Endothelial cell of umbilical vein (primary cell): ENCODE measurements at regions not wholly inside any gene's neighbourhood (a gene's known extent, or its start where the extent isn't known, plus 50 kb on each side); places are given as distances from the start of the nearest gene placed in this dataset.

Source experiments
- BruUV-seq: library from RNA; stranded (reverse); fragments of 400-500 nt; replicated peaks from 2 replicates; lab custom pipeline; 2021; lab: Mats Ljungman, UMichigan
- CTCF ChIA-PET: fragments of 300-600, 350-600 bp; sonication (Branson Sonifier 250); formaldehyde crosslinking; loops from one replicate; lab custom pipeline; 2021; ENCODE audit warnings: antibody characterized with exemption, inconsistent platforms; lab: Charles Lee
- POLR2A ChIA-PET: fragments of 300-600, 350-600 bp; sonication (Branson Sonifier 250); formaldehyde crosslinking; loops from one replicate; lab custom pipeline; 2021; ENCODE audit warnings: antibody characterized with exemption, inconsistent platforms; lab: Charles Lee
- DNase-seq: peaks from one replicate; pipeline ENCODE4 v3.0.0-alpha.2; 2011; ENCODE audit warnings: low read depth, low spot score
- FAIRE-seq: peaks from 2 replicates; lab custom pipeline; 2011; peaks lifted over from hg19 to GRCh38; lab: Jason Lieb, UNC
- H2AFZ ChIP-seq: 2 replicates; pipeline ENCODE4 v1.6.0; 2012; ENCODE audit warnings: low read depth, low read length, control low read depth, inconsistent platforms
- H3K27ac ChIP-seq: 2 replicates; pipeline ENCODE4 v1.5.1; 2011; ENCODE audit warnings: low read depth, mild to moderate bottlenecking, control low read depth, low read length, moderate library complexity; ENCODE audit not compliant: insufficient read depth
- H3K27me3 ChIP-seq, 2 experiments: 2 replicates each; pipeline versions ENCODE4 v1.6.0 to v1.6.1; 2011; ENCODE audit warnings: low read length in 2 of 2, mixed read lengths in 1 of 2; ENCODE audit not compliant: control insufficient read depth in 2 of 2, insufficient read depth in 2 of 2
- H3K36me3 ChIP-seq, 2 experiments: 2 replicates in 1 of 2; 3 replicates in 1 of 2; pipeline ENCODE4 v1.5.1; 2011; ENCODE audit warnings: low read length in 2 of 2, mild to moderate bottlenecking in 1 of 2, moderate library complexity in 1 of 2; ENCODE audit not compliant: control insufficient read depth in 2 of 2, insufficient read depth in 2 of 2; ENCODE audit errors: extremely low read depth in 1 of 2
- H3K4me1 ChIP-seq: 3 replicates; pipeline ENCODE4 v1.5.1; 2011; ENCODE audit warnings: mild to moderate bottlenecking, low read length; ENCODE audit not compliant: control insufficient read depth, insufficient read depth; ENCODE audit errors: extremely low read depth
- H3K4me2 ChIP-seq: 2 replicates; pipeline ENCODE4 v1.6.1; 2011; ENCODE audit warnings: low read length, control low read depth, mixed read lengths; ENCODE audit not compliant: insufficient read depth
- H3K4me3 ChIP-seq, 3 experiments: fragments of 200-600 bp in 1 of 3; sonication (generic), shearing (Covaris generic) in 1 of 3; replicated peaks in 1 of 3; 2 replicates each; pipeline ENCODE4 v1.5.1; 2011 to 2016; ENCODE audit warnings: control low read depth in 3 of 3, low read length in 3 of 3, mild to moderate bottlenecking in 2 of 3, inconsistent platforms in 1 of 3, low read depth in 1 of 3, moderate library complexity in 1 of 3; ENCODE audit not compliant: insufficient read depth in 1 of 3
- H3K79me2 ChIP-seq: 2 replicates; pipeline ENCODE4 v1.6.0; 2012; ENCODE audit warnings: low read length, inconsistent platforms; ENCODE audit not compliant: control insufficient read depth, insufficient read depth
- H3K9ac ChIP-seq: replicated peaks from 2 replicates; pipeline ENCODE3; 2011; ENCODE audit warnings: low read length, control low read depth; ENCODE audit not compliant: insufficient read depth; ENCODE audit errors: extremely low read depth
- H3K9me1 ChIP-seq: replicated peaks from 3 replicates; pipeline ENCODE4 v1.6.0; 2011; ENCODE audit warnings: mild to moderate bottlenecking, low read length; ENCODE audit not compliant: control insufficient read depth, insufficient read depth; ENCODE audit errors: extremely low read depth
- H3K9me3 ChIP-seq: replicated peaks from 2 replicates; pipeline ENCODE4 v1.5.1; 2012; ENCODE audit warnings: low read length, inconsistent platforms; ENCODE audit not compliant: control insufficient read depth, insufficient read depth
- H4K20me1 ChIP-seq: replicated peaks from 2 replicates; pipeline ENCODE3; 2011; ENCODE audit warnings: mild to moderate bottlenecking, low read length; ENCODE audit not compliant: control insufficient read depth, insufficient read depth; ENCODE audit errors: extremely low read depth
- CTCF ChIP-seq, 2 donors: IDR thresholded peaks; 1 replicate in 1 of 2; 2 replicates in 1 of 2; pipeline ENCODE4 v1.5.1; 2011; ENCODE audit warnings: low read length in 2 of 2, mild to moderate bottlenecking in 2 of 2, moderate library complexity in 2 of 2, control low read depth in 1 of 2, inconsistent platforms in 1 of 2, low read depth in 1 of 2; ENCODE audit not compliant: insufficient read depth in 1 of 2; ENCODE audit errors: extremely low read depth in 1 of 2
- EZH2 ChIP-seq: IDR thresholded peaks from 2 replicates; pipeline ENCODE4 v1.6.1; 2012; ENCODE audit warnings: borderline replicate concordance, low read depth, mild to moderate bottlenecking, moderate library complexity, low read length, inconsistent platforms; ENCODE audit not compliant: severe bottlenecking
- FOS ChIP-seq: IDR thresholded peaks from 2 replicates; pipeline ENCODE4 v1.6.1; 2011; ENCODE audit warnings: mild to moderate bottlenecking, low read length, moderate library complexity, borderline replicate concordance; ENCODE audit not compliant: insufficient read depth
- GATA2 ChIP-seq: IDR thresholded peaks from 2 replicates; pipeline ENCODE4 v1.7.0; 2011; ENCODE audit warnings: low read depth, mild to moderate bottlenecking, moderate library complexity, mixed read lengths, low read length; ENCODE audit not compliant: insufficient read length, insufficient read depth
- JUN ChIP-seq: IDR thresholded peaks from 2 replicates; pipeline ENCODE4 v1.6.1; 2011; ENCODE audit warnings: borderline replicate concordance, low read depth; ENCODE audit not compliant: insufficient read length, insufficient read depth
- MAX ChIP-seq: IDR thresholded peaks from 2 replicates; pipeline ENCODE4 v1.6.1; 2011; ENCODE audit not compliant: insufficient read depth, insufficient read length
- MYC ChIP-seq: IDR thresholded peaks from one replicate; pipeline ENCODE4 v1.6.1; 2011; ENCODE audit warnings: mild to moderate bottlenecking, low read depth, low read length
- POLR2A ChIP-seq: IDR thresholded peaks from 2 replicates; pipeline ENCODE4 v1.6.1; 2012; ENCODE audit warnings: low read depth, mild to moderate bottlenecking, control low read depth, low read length
- POLR2AphosphoS5 ChIP-seq: IDR thresholded peaks from 2 replicates; pipeline ENCODE4 v1.6.1; 2012; ENCODE audit warnings: low read depth, mild to moderate bottlenecking, control low read depth, low read length, moderate library complexity; ENCODE audit not compliant: insufficient read depth
- dilution Hi-C: fragments of 300-500 bp; cut with MboI; formaldehyde crosslinking; loops from one replicate; pipeline ENCODE4 v1.15.0; 2019; ENCODE audit warnings: low sequenced_read_pairs; ENCODE audit not compliant: extremely low pct_ligation_motif_present
- intact Hi-C: fragments of 100-400 bp; cut with micrococcal nuclease; formaldehyde crosslinking; loops from one replicate; pipeline ENCODE4 v1.10.0; 2022

GRCh38 chr2:221042926-221043325, 529.2 kb downstream of the EPHA4 start:
- H3K79me2 ChIP-seq = no peaks in the 10 kb centered on the region
- POLR2A ChIA-PET = no interaction called here
- no peaks in the 10 kb centered on the region for H3K27me3 ChIP-seq
- no peaks in the 10 kb centered on the region for H4K20me1 ChIP-seq
- H3K9ac ChIP-seq = no peak overlapping the region
- no peak overlapping the region for H3K4me2 ChIP-seq
- H2AFZ ChIP-seq = no peak overlapping the region
- H3K9me1 ChIP-seq = no peaks in the 10 kb centered on the region
- no peak for FAIRE-seq
- no peaks in the 10 kb centered on the region for H3K9me3 ChIP-seq
- no peak for TF ChIP-seq MAX
- intact Hi-C loops (no loop called here), dilution Hi-C loops (no loop called here)
- CTCF ChIA-PET = no interaction called here
- H3K4me1 ChIP-seq = no peaks in the 10 kb centered on the region
- no peaks in the 10 kb centered on the region for H3K36me3 ChIP-seq
- DNase-seq = no peak
- no peak overlapping the region for H3K4me3 ChIP-seq
- BruUV-seq = no TSS peak
- H3K27ac ChIP-seq = no peak overlapping the region

GRCh38 chr2:221044781-221045180, 527.3 kb downstream of the EPHA4 start:
- BruUV-seq = no TSS peak
- Histone ChIP-seq H3K79me2 (no peaks in the 10 kb centered on the region), H2AFZ (no peak overlapping the region), H3K27ac (no peak overlapping the region), H3K36me3 (no peaks in the 10 kb centered on the region), H3K9ac (no peak overlapping the region), H3K4me3 (no peak overlapping the region), H3K9me3 (no peaks in the 10 kb centered on the region), H4K20me1 (no peaks in the 10 kb centered on the region), H3K27me3 (no peaks in the 10 kb centered on the region), H3K9me1 (no peaks in the 10 kb centered on the region), H3K4me2 (no peak overlapping the region), H3K4me1 (no peaks in the 10 kb centered on the region)
- intact Hi-C loops = no loop called here
- FAIRE-seq (no peak), DNase-seq (no peak)
- dilution Hi-C loops = no loop called here
- POLR2A ChIA-PET = no interaction called here
- CTCF ChIA-PET = no interaction called here
- TF ChIP-seq MYC = no peak
- no peak for TF ChIP-seq CTCF (IDR thresholded peaks at IDR 0.05; ENCODE audit: extremely low read depth in 1 of 2, insufficient read depth in 1 of 2, low read depth in 1 of 2, low read length in 2 of 2)
- TF ChIP-seq POLR2AphosphoS5 = no peak
- TF ChIP-seq GATA2 = no peak
- TF ChIP-seq POLR2A = no peak
- no peak for TF ChIP-seq EZH2
- no peak for TF ChIP-seq MAX
- TF ChIP-seq FOS = no peak
- no peak for TF ChIP-seq JUN
